ENCODE measurements at regions not wholly inside any gene's neighbourhood (a gene's known extent, or its start where the extent isn't known, plus 50 kb on each side); places are given as distances from the start of the nearest gene placed in this dataset.

GRCh38 chr17:6248061-6248460 is 177.9 kb downstream of the WSCD1 start:
- TF ChIP-seq POLR2A (IDR thresholded peaks at IDR 0.05; ENCODE audit: extremely low read depth, insufficient read length) (no peak), MYC (IDR thresholded peaks at IDR 0.05; ENCODE audit: low read depth, low read length) (no peak)
- TF ChIP-seq, protein P1, sequence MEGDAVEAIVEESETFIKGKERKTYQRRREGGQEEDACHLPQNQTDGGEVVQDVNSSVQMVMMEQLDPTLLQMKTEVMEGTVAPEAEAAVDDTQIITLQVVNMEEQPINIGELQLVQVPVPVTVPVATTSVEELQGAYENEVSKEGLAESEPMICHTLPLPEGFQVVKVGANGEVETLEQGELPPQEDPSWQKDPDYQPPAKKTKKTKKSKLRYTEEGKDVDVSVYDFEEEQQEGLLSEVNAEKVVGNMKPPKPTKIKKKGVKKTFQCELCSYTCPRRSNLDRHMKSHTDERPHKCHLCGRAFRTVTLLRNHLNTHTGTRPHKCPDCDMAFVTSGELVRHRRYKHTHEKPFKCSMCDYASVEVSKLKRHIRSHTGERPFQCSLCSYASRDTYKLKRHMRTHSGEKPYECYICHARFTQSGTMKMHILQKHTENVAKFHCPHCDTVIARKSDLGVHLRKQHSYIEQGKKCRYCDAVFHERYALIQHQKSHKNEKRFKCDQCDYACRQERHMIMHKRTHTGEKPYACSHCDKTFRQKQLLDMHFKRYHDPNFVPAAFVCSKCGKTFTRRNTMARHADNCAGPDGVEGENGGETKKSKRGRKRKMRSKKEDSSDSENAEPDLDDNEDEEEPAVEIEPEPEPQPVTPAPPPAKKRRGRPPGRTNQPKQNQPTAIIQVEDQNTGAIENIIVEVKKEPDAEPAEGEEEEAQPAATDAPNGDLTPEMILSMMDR (IDR thresholded peaks at IDR 0.05; ENCODE audit: low read depth, low read length), result no peak

All from NB4 (cell line).